Activated T-helper 9 cell treated with anti-CD3 and anti-CD28 coated beads, Interleukin-2, amount 50 U/mL, for 16 hours (primary cell): ENCODE measurements at regions not wholly inside any gene's neighbourhood (a gene's known extent, or its start where the extent isn't known, plus 50 kb on each side); places are given as distances from the start of the nearest gene placed in this dataset.
"Not testable (repeated sequence)": the region's sequence is repeated elsewhere in the genome, so short reads cannot be mapped to it uniquely, and the experiment has no call there.

Source experiments
- DNase-seq: peaks from one replicate; pipeline ENCODE4 v3.0.0-alpha.2; 2020; ENCODE audit warnings: low read depth

DNA sequence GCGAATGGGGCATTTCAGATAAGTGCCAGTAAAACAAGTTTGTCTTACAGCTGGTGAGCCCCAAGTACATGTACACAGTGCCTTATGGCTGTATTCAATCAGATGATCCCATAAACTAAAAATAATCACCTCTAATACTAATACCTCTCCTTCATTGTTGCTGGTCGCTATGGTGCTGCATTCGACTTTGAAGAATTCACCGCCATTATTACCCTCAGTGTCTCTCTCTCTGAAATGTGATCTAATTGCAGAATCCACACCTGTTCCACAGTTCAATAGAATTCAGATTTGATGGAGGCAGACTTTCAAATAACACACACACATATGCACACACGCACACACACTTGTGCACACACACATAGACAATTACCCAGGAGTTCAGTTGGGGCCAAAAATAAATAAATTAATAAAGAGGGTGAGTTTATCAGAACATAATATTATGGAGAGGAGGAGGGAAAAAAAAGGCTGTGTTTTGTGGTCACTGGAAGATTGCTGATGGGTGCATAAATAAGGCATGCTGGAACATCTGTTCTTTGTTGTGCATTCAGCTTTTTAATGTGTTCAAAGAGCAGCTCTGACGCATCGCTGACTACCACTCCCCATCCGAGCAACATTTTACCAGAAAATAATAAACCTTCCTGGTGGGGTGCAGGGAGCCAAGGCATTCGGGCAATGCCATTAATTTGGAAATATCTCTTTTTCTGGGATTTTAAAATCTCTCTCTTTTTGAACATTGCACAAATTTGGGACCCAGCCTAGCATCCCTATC, 235.7 kb downstream of the SATB1 start:
- no peak for DNase-seq

DNA sequence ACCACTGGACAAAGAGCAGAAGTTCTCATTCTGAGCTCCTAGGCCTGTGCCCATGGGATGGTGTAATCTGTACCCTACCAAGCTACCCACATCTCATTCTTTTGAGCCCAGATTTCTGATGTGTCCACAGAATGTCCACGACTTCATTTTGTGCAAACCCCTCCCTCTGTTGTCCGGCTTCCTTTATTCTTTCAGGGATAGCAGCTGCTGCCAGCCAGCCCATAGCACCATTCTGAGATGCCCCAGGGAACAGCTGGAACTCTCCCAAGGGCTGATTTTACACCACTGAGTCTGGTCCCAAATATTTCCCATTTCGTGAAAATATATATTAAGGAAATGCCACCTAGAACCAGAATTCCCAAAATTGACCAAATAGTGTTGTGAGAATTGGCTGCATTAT, 236.6 kb downstream of the SATB1 start:
- DNase-seq, result no peak

DNA sequence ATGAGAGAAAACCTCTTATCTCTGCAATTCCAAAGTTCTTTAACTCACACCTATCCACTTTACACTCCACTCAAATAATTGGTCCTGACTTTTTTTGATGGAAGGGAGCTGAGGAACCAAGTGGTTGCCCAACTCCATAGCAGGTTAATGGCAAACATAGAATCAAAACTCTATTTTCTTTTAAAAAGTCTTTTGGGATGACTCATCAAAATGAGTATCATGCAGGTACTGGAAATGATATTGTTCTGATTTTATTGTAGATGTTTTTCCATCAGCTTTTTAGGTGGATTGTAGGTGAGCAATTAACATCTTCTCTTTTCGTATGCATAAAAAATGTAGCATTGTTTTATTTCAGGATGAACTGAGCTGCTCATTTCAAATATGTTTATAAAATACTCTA, 239.5 kb downstream of the SATB1 start:
- no peak for DNase-seq

DNA sequence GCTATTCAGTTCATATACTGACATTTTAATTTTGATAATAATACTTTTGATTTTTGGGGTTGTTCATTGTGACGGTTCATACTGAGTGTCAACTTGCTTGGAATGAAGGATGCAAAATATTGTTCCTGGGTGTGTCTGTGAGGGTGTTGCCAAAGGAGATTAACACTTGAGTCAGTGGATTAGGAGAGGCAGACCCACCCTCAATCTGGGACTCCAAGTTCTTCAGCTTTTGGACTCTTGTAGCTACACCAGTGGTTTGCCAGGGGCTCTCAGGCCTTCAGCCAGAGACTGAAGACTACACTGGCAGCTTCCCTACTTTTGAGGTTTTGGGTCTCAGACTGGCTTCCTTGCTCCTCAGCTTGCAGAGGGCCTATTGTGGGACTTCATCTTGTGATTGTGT, 242.2 kb downstream of the SATB1 start:
- DNase-seq, result not testable (repeated sequence)

DNA sequence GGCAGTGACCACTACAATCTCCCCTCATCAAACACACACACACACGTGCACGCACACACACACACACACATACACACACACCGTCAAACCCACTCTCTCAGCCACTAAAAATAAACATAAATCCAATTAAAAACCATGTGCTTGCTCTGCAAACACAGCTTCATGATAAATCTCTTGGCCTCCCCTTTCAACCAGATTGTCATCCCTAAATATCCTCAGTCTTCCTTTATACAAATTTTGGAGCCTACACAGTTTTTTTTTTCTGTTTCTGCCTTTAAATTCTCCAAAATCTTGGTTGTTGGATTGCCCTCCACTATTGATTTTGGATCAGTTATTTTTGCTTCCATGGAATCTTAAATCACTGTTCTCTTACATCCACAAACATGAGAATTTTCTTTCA, 245.6 kb downstream of the SATB1 start:
- no peak for DNase-seq

DNA sequence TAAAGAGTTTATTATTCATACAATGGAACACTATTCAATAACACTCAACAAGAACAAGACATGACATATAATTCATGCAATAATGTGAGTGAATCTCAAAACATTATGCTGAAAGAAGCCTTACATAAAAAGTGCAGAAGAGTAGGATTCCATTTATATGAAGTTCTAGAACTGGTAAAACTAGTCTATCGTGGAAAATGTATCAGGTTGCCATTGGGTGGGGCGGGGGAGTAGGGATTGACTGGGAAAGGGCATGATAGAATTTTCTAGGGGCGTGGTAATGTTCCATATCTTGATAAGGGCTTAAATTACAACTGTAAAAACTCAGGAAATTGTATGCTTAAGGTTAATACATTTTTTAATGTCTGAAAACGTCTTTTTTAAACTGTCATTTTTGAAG, 247.9 kb downstream of the SATB1 start:
- no peak for DNase-seq

DNA sequence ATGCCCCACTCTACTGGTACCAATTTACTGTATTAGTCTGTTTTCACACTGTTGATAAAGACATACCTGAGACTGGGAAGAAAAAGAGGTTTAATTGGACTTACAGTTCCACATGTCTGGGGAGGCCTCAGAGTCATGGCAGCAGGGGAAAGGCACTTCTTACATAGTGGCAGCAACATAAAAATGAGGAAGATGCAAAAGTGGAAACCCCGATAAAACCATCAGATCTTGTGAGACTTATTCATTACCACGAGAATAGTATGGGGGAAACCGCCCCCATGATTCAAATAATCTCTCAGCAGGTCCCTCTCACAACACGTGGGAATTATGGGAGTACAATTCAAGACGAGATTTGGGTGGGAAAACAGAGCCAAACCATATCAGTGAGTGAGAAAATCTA, 251.2 kb downstream of the SATB1 start:
- DNase-seq, result not testable (repeated sequence)

DNA sequence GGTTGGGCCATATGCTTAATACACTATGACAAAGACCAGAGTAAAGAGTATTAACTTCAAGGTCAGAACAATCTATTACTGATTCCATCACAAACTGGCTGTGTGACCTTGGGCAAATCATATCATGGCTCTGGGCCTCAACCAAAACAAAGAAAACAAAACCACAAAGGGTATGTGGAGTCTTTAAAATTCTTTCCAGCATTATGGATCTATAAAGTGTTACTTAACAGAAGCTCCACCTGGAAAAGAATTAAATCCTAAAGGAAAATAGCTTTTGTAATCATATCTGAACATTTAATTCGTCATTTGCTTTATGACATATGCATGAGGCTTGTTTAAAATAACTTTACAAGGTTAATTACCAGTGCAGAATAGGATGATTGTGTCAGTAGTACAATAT, 265.5 kb downstream of the SATB1 start:
- no peak for DNase-seq

DNA sequence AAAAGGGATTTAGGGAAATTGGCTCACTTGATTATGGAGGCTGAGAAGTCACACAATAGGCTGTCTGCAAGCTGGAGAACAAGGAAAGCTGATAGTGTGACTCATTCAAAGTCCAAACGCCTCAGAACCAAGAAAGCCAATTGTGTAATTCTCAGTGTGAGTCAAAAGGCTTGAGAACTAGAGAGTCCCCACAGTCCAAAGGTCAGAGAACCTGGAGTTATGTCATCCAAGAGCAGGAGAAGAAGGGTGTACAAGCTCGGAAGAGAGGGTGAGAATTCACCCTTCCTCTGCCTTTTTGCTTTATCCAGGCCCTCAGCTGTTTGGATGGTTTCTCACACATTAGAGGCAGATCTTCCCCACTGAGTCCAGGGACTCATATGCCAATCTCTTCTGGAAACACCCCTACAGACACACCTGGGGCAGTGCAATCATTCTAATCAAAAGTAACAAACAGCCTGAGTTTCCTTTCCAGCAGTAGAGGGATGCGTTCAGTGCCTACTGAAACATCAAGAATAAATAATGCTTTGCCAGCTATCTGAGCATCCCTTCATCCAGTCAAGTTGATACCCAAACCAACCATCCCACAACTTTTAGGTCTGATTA, 271.5 kb downstream of the SATB1 start:
- DNase-seq, result no peak

DNA sequence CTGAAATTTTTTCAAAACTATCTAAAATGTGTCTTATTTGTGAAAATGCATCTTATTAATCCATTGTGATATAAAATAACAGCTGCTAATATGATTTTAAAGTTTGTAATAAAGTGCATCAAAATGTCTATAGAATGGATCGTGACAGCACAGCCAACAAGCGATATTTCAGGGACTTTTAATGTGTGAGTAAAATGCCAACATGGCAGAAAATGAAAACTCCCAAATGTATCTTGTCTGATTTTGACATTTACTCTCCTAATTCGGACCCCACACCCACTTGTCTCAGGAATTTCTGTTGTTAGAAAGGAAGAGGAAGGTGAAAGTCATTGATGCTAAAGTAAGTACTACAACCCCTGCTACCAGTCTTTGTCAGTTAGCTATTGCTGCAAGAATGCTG, 273.9 kb downstream of the SATB1 start:
- no peak for DNase-seq

DNA sequence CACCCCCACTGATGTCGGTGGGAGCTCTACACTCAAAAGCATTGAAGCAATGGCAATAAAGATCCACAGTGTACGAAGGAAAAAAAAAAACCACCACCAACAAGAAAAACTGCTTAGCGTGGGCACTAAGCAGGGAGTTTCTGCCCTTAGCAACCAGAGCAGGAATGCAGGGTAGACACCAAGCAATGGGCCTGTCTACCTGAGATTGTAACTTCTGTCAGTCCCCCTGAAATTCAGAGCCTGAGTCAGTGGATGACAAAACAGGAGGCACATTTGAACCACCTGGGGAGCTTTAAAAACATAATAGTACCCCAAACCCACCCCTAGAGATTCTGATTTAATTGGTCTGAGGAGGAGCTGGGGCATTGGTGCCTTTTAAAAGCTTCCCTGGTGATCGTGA, 275.2 kb downstream of the SATB1 start:
- no peak for DNase-seq

DNA sequence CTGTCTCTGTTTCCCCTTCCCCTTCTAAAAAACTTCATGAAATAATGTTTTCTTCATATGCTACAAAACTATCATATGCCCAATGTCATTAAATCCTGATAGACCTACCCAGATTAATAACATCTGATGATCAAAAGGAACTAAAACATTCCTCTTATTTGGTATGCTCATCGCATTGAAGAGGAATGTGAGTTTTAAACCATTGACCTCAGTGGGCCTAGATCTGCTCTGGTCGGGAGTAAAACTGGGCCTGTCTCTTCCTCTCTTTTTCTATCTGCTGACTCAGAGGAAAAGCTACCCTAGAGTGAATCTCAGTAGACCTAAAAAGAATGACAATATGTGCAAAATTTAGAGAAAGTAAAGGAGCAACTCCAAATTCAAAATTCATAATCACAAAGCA, 275.8 kb downstream of the SATB1 start:
- no peak for DNase-seq

DNA sequence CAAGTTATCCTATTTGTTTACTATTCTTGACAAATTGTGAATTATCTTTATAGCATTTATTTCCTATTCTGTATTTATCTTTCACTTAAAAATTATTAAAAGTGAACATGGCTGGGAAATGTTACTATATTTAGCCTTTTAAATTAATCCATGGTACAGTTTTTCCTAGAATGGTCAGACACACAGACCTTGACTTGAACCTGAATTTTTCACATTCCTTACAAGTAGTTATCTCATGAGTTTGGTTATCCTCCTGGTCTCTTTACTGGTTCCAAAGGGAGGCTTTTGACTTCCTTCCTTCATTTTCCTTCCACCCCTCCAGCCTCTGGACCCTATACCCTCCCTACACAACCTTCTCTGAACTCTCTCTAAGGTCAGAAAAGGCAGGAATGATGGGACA, 280.6 kb downstream of the SATB1 start:
- DNase-seq, result no peak

DNA sequence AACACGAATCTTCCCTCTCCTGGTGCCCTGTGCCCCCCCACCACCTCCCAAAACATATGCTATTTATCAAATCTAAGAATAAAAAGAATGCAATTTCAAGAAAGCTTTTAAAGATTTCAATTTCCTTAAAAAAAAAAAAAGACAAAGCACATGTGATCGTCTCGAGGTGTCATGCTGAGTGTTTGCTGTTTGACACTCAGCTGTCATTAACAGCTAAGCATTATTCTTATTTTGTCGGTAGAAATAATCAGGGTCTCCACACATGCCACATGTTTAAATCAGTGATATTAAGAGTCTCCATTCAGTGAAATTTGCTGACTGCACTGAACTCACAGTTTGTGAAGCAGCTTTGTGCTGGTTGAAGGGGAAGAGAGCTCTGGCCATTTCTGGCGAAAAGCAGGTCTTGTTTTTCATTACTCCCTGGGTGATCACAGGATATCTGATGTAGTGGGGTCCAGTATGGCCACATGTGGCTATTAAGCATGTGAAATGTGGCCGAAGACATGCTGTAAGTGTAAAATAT, 281.8 kb downstream of the SATB1 start:
- DNase-seq, result no peak

DNA sequence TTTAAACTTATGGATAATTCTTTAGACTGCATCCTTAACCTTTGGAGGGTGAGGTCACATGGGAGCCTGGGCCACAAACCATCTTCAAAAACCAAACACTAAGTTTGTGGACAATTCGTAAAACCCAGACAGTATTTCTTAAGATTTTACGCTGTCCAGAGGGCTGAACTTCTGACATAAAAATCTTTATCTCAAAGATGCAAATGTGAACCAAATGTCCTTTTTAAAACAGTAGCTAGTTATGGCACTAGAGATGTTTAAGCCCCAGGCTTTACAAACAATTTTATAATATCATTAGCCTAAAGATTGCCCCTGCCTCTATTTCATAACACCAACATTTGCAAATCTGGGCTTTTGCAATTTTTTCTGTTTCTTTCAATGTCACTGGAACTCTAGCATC, 287.2 kb downstream of the SATB1 start:
- no peak for DNase-seq

DNA sequence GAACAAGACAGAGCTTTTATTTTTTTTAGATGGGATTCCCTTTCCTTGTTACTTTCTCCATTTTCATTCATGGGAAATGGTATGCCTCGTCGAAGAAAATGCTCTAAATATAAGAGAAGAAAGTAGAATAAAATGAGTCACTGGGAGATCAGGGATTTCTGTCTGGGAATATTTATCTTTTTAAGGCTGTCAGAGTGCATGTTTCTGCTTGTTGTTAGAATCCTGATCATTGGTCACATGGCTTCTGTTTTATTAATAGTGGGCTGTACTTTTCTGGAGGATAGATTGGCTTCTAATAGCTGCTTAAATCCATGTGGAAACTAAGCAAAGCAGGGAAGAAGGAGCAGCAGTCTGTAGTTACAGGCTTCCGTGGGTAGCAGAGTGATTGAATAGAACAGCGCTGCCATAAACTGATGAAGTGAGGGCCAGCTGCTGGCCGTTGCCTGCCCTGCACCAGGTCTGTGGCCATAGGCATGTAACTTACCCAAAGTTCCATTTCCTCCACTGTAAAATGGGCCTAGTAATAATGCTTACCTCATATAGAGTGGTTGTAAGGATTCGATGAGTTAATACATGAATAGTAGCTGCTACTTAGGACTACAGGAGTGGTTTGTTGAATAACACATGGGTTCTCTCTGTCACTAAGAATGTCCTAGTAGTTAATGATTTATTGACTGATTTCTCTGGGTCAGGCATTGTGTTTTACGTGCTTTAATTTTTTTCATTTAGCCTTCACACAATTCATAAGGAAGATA, 289.9 kb downstream of the SATB1 start:
- DNase-seq, result no peak

DNA sequence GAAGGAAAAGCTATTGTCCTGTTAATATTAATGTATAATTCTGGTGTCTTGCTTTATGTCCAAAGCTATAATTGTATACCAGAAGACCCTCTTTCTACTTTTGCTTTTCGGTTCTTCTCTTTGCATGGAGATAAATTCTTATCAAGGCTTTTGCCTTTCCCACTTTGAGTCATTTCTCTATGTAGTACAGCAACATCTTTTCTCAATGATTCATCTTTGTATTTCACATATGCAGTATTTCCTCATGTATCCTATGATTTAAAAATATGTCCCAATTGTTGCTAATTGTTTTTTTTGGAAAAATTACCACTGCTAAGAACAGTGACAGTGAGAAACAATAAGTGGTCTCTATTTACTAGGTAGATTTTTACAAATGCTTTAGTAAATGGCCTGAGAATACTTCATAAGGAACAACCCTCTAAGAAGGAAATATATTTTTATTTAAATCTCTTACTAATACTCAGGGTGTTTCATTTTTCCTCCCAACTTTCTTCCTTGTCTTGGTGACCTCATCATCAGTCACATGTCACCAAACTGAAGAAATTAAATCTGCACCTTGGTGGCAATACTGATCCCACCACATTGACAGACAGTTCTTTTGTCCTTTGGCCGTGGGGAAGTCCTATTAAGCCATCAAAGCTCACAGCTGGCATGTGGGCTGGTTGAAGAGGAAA, 290.6 kb downstream of the SATB1 start:
- no peak for DNase-seq

DNA sequence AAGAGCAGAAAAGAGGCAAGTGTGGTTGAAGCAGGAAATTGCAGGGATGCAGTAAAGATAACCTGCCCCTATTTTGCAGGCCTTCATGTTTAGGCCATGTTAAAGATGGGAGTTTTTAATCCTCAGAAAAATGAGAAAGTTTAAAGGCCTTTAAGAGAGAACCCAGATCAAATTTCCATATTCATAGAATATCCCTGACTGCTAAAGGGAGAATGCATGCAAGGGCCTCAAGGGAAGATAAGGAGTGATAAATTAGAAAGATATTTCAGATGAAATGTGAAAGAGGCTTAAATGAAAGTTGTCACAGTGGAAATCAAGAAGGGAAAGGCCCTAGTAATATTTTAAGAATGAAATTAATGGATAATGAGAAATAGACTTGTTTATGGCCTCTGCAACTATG, 292.1 kb downstream of the SATB1 start:
- no peak for DNase-seq

DNA sequence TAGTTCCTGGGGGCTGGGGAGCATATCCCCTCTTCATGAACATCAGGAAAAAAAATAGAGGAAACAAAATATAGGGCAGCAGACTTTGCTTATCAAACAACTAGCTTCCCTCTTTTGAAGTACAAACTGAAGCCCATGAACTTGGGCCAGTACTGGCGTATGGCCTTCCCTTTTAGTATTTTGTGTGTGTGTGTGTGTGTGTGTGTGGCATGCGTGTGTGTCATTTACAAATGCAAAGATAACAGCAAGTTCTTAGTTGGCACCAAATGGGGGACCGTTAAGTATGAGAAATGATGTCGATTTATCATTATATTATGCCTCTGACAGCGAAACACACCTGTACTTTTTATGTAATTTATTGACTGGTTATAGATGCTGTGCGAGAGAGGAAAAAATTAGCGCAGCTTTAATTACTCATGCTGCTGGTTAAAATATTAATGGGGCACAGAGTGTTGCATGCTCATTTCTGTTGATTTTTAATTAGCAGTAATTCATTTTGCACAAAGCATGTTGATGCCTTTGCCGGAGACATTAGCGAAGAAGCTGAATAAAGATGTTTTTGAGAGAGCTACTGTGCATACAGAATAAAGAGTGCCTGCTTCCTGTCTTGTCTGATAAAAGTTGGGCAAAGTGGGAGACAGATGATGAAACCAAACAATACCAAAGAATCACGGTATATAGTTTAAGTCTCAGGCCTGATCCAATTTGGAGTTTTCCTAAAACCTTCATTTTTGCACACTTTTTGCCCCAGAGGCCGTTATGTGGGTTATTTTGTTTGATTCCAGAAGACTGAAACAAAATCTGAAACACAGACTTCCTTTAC, 297.1 kb downstream of the SATB1 start:
- no peak for DNase-seq

DNA sequence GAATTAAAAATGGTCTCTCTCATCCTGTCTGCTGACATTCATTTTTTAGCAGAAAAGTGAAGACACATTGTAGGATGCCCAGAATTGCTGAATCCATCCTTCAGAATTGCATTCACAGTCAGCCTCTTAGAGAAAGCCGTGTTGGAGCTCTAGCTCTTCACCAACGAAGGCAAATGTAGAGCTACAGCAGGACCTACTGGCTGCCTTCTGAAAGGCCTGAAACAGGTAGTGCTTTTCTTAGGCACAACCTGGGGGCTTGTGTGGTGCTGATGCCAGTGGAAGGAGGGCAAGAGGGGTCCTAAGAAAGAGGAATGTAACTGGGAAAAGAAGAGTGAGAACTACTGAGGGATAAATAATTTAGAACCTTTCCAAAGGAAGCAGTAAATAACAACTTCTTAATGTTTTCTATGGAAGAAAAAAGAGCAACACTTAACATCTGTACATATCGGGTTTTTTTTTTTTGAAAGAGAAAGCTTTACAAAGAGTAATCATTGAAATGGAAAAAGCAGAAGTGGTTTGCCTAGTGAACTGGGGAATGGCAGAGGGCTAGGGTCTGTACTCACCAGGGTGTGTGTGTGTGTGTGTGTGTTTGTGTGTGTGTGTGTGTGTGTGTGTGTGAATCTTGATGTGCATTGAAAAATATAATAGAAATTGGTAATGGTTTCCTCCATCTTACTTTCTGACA, 297.8 kb downstream of the SATB1 start:
- no peak for DNase-seq

DNA sequence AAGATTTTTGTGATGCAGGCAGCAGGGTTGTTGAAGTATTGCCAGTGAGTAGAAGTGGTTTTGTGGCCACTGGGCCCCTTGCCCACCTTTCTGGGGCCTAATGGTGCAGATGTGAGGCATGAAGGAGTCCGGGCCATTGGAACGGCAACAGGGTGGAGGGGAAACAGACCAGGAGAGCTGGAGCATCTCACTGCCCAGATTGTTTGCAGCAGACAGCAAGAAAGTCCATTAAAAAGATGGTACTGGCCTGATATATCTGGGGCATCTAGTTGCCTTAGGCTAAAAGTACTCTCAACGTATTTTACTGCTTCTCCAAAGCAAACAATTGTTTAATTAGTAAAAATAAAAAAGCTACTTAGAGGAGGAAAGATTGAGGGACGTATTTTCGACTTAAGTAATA, 298.4 kb downstream of the SATB1 start:
- no peak for DNase-seq
